Iris pigment epithelial cell (primary cell): ENCODE measurements at regions not wholly inside any gene's neighbourhood (a gene's known extent, or its start where the extent isn't known, plus 50 kb on each side); places are given as distances from the start of the nearest gene placed in this dataset.
"Not testable (repeated sequence)": the region's sequence is repeated elsewhere in the genome, so short reads cannot be mapped to it uniquely, and the experiment has no call there.

ENCODE experiments used
- DNase-seq: peaks from one replicate; pipeline ENCODE4 v3.0.0-alpha.2; 2011; ENCODE audit warnings: low read depth

- no peak for DNase-seq
Measured at GRCh38 chr9:82382887-82383616, 394.5 kb downstream of the SPATA31D1 start.

GRCh38 chr9:82385633-82386032 lies 397.1 kb downstream of the SPATA31D1 start:
- DNase-seq, result no peak

- DNase-seq, result no peak
Measured at GRCh38 chr9:82397534-82397933, 409.0 kb downstream of the SPATA31D1 start.

- DNase-seq, result peak; percentile 37
Measured at GRCh38 chr9:82404196-82404870, 415.8 kb downstream of the SPATA31D1 start.

GRCh38 chr9:82404881-82405280 lies 416.3 kb downstream of the SPATA31D1 start:
- no peak for DNase-seq

- DNase-seq, result no peak
Measured at GRCh38 chr9:82406456-82407085, 418.0 kb downstream of the SPATA31D1 start.

GRCh38 chr9:82410306-82410705 lies 421.7 kb downstream of the SPATA31D1 start:
- DNase-seq, result peak; percentile 62

GRCh38 chr9:82410866-82411265 lies 422.3 kb downstream of the SPATA31D1 start:
- no peak for DNase-seq

- no peak for DNase-seq
Measured at GRCh38 chr9:82412586-82413305, 424.2 kb downstream of the SPATA31D1 start.

- DNase-seq, result no peak
Measured at GRCh38 chr9:82417501-82417900, 428.9 kb downstream of the SPATA31D1 start.

GRCh38 chr9:82418334-82418733 lies 429.8 kb downstream of the SPATA31D1 start:
- DNase-seq, result peak; percentile 56

- DNase-seq, result no peak
Measured at GRCh38 chr9:82419696-82420486, 431.3 kb downstream of the SPATA31D1 start.

GRCh38 chr9:82421498-82421897 lies 432.9 kb downstream of the SPATA31D1 start:
- DNase-seq, result no peak

GRCh38 chr9:82423700-82424099 lies 435.1 kb downstream of the SPATA31D1 start:
- DNase-seq, result no peak

- no peak for DNase-seq
Measured at GRCh38 chr9:82424599-82425120, 436.1 kb downstream of the SPATA31D1 start.

- DNase-seq, result no peak
Measured at GRCh38 chr9:82431121-82431520, 442.5 kb downstream of the SPATA31D1 start.

- not testable (repeated sequence) for DNase-seq
Measured at GRCh38 chr9:82433290-82433931, 444.8 kb downstream of the SPATA31D1 start.

- DNase-seq, result peak; percentile 10
Measured at GRCh38 chr9:82436475-82436874, 447.9 kb downstream of the SPATA31D1 start.

- not testable (repeated sequence) for DNase-seq
Measured at GRCh38 chr9:82437183-82437582, 448.6 kb downstream of the SPATA31D1 start.

- DNase-seq, result no peak
Measured at GRCh38 chr9:82438581-82438980, 450.0 kb downstream of the SPATA31D1 start.

- no peak for DNase-seq
Measured at GRCh38 chr9:82443312-82443711, 454.7 kb downstream of the SPATA31D1 start.
